ENCODE measurements at regions not wholly inside any gene's neighbourhood (a gene's known extent, or its start where the extent isn't known, plus 50 kb on each side); places are given as distances from the start of the nearest gene placed in this dataset.

DNA sequence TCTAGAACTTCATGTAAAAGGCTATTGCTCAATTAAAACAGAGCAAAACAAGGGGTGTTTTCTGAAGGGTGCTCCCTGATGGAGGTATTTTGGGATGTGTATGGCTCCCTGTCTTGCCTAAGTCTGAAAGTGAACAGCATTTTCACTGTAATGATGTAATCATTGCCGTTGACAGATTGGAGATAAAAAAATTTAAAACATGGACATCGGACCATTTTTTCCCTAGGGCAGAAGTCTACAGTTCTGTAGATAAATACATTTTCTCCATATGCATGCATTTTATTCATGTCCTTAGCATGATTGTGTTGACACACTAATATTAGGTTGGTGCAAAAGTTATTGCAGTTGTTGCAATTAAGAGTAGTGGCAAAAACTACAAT, 85.1 kb upstream of the ATXN1 start:
- H3K79me2 ChIP-seq (ENCODE audit: insufficient read depth, low read length) = no peaks in the 10 kb centered on the region
- H3K9ac ChIP-seq (ENCODE audit: low read depth, low read length) = no peak overlapping the region
- ATAC-seq (ENCODE audit: insufficient read depth, low read depth) = no peak

DNA sequence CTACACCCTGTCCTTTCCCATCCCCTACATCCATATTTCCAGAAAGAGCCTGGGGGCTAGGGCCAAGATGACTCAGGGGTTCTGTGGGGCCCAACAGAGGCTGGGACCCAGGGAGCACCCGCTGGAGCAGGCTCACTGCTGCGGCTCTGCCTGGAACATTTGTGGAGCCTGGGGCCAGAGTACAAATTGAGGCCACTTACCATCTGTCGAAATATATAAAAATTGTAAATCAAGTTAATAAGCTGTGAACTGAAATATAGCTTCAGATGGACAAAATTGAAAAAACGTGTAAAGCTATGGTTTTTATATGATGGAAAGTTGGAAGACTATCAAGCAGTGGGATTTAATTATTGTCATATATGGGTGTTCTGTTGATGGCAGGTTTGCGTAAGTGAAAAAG, 82.9 kb upstream of the ATXN1 start:
- Histone ChIP-seq H3K9ac (ENCODE audit: low read depth, low read length) (no peak overlapping the region), H3K4me1 (ENCODE audit: insufficient read depth, low read length) (no peaks in the 10 kb centered on the region), H3K9me3 (ENCODE audit: insufficient read depth, low read length, severe bottlenecking) (no peaks in the 10 kb centered on the region), H2AFZ (ENCODE audit: low read depth, low read length) (no peak overlapping the region), H3K36me3 (ENCODE audit: insufficient read depth, low read length) (no peaks in the 10 kb centered on the region), H3K4me3 (ENCODE audit: low read depth in 1 of 2, low read length in 2 of 2) (no peak overlapping the region), H4K20me1 (ENCODE audit: insufficient read depth, low read length) (no peaks in the 10 kb centered on the region), H3K4me2 (ENCODE audit: insufficient read depth, low read length) (no peak overlapping the region), H3K79me2 (ENCODE audit: insufficient read depth, low read length) (no peaks in the 10 kb centered on the region), H3K27me3 (ENCODE audit: insufficient read depth, low read length, poor library complexity) (no peaks in the 10 kb centered on the region), H3K27ac (ENCODE audit: low read length) (no peak overlapping the region)
- no peak for DNase-seq
- ATAC-seq (ENCODE audit: insufficient read depth, low read depth) = no peak
- TF ChIP-seq, protein P1, sequence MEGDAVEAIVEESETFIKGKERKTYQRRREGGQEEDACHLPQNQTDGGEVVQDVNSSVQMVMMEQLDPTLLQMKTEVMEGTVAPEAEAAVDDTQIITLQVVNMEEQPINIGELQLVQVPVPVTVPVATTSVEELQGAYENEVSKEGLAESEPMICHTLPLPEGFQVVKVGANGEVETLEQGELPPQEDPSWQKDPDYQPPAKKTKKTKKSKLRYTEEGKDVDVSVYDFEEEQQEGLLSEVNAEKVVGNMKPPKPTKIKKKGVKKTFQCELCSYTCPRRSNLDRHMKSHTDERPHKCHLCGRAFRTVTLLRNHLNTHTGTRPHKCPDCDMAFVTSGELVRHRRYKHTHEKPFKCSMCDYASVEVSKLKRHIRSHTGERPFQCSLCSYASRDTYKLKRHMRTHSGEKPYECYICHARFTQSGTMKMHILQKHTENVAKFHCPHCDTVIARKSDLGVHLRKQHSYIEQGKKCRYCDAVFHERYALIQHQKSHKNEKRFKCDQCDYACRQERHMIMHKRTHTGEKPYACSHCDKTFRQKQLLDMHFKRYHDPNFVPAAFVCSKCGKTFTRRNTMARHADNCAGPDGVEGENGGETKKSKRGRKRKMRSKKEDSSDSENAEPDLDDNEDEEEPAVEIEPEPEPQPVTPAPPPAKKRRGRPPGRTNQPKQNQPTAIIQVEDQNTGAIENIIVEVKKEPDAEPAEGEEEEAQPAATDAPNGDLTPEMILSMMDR (IDR thresholded peaks at IDR 0.05; ENCODE audit: borderline replicate concordance, extremely low read depth, low read length, poor library complexity, severe bottlenecking) = no peak
- TF ChIP-seq EZH2 (IDR thresholded peaks at IDR 0.05; ENCODE audit: borderline replicate concordance, low read depth, low read length, severe bottlenecking) = no peak

More for the DNA sequence above, 85.1 kb upstream of the ATXN1 start:
- no peak overlapping the region for H3K27ac ChIP-seq (ENCODE audit: low read length)
- no peaks in the 10 kb centered on the region for H3K9me3 ChIP-seq (ENCODE audit: insufficient read depth, low read length, severe bottlenecking)
- no peaks in the 10 kb centered on the region for H3K4me1 ChIP-seq (ENCODE audit: insufficient read depth, low read length)
- H3K4me3 ChIP-seq (ENCODE audit: low read depth in 1 of 2, low read length in 2 of 2) = no peak overlapping the region
- H3K4me2 ChIP-seq (ENCODE audit: insufficient read depth, low read length) = no peak overlapping the region
- no peaks in the 10 kb centered on the region for H3K36me3 ChIP-seq (ENCODE audit: insufficient read depth, low read length)
- no peaks in the 10 kb centered on the region for H4K20me1 ChIP-seq (ENCODE audit: insufficient read depth, low read length)
- no peak for DNase-seq
- H2AFZ ChIP-seq (ENCODE audit: low read depth, low read length) = no peak overlapping the region
- peaks cover 5% of the 10 kb centered on the region for H3K27me3 ChIP-seq (ENCODE audit: insufficient read depth, low read length, poor library complexity)
- TF ChIP-seq, protein P1 (IDR thresholded peaks at IDR 0.05; ENCODE audit: borderline replicate concordance, extremely low read depth, low read length, poor library complexity, severe bottlenecking) = no peak
- TF ChIP-seq EZH2 (IDR thresholded peaks at IDR 0.05; ENCODE audit: borderline replicate concordance, low read depth, low read length, severe bottlenecking) = no peak

DNA sequence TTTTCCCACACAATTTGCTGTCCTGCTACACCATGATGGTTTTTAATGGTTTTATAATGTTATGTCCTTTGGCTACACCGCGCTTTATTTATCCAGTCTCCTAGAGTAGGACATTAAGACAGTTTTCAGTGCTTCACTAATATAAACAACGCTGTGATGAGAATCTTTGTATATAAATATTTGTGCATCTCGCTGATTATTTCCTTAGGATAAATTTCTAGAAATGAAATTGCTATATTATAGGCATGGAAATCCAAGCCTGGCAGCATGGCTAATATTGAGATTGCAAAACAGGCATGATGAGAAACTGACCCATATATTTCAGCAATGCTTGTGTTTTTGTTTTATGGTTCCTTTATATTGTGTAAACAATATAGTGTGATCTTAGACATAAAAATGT, 81.4 kb upstream of the ATXN1 start:
- no peak overlapping the region for H2AFZ ChIP-seq (ENCODE audit: low read depth, low read length)
- no peak overlapping the region for H3K4me2 ChIP-seq (ENCODE audit: insufficient read depth, low read length)
- H3K27ac ChIP-seq (ENCODE audit: low read length) = no peak overlapping the region
- no peak overlapping the region for H3K4me3 ChIP-seq (ENCODE audit: low read depth in 1 of 2, low read length in 2 of 2)
- H3K9me3 ChIP-seq (ENCODE audit: insufficient read depth, low read length, severe bottlenecking) = no peaks in the 10 kb centered on the region
- TF ChIP-seq EZH2 (IDR thresholded peaks at IDR 0.05; ENCODE audit: borderline replicate concordance, low read depth, low read length, severe bottlenecking) = no peak
- TF ChIP-seq, protein P1 (IDR thresholded peaks at IDR 0.05; ENCODE audit: borderline replicate concordance, extremely low read depth, low read length, poor library complexity, severe bottlenecking) = no peak
- H3K4me1 ChIP-seq (ENCODE audit: insufficient read depth, low read length) = no peaks in the 10 kb centered on the region
- DNase-seq (no peak), ATAC-seq (ENCODE audit: insufficient read depth, low read depth) (no peak)
- no peaks in the 10 kb centered on the region for H3K79me2 ChIP-seq (ENCODE audit: insufficient read depth, low read length)
- H4K20me1 ChIP-seq (ENCODE audit: insufficient read depth, low read length) = no peaks in the 10 kb centered on the region
- no peak overlapping the region for H3K9ac ChIP-seq (ENCODE audit: low read depth, low read length)
- H3K36me3 ChIP-seq (ENCODE audit: insufficient read depth, low read length) = no peaks in the 10 kb centered on the region
- no peaks in the 10 kb centered on the region for H3K27me3 ChIP-seq (ENCODE audit: insufficient read depth, low read length, poor library complexity)

GRCh38 chr6:16841241-16841640, 80.0 kb upstream of the ATXN1 start:
- H3K4me2 ChIP-seq (ENCODE audit: insufficient read depth, low read length) = no peak overlapping the region

More at GRCh38 chr6:16841241-16841640, 80.0 kb upstream of the ATXN1 start:
- Histone ChIP-seq H3K27ac (ENCODE audit: low read length) (no peak overlapping the region), H3K36me3 (ENCODE audit: insufficient read depth, low read length) (no peaks in the 10 kb centered on the region), H3K4me3 (ENCODE audit: low read depth in 1 of 2, low read length in 2 of 2) (no peak overlapping the region), H2AFZ (ENCODE audit: low read depth, low read length) (no peak overlapping the region), H3K27me3 (ENCODE audit: insufficient read depth, low read length, poor library complexity) (no peaks in the 10 kb centered on the region), H3K79me2 (ENCODE audit: insufficient read depth, low read length) (no peaks in the 10 kb centered on the region), H3K9me3 (ENCODE audit: insufficient read depth, low read length, severe bottlenecking) (no peaks in the 10 kb centered on the region), H4K20me1 (ENCODE audit: insufficient read depth, low read length) (no peaks in the 10 kb centered on the region), H3K9ac (ENCODE audit: low read depth, low read length) (no peak overlapping the region), H3K4me1 (ENCODE audit: insufficient read depth, low read length) (no peaks in the 10 kb centered on the region)
- ATAC-seq (ENCODE audit: insufficient read depth, low read depth) = no peak
- TF ChIP-seq, protein P1 (IDR thresholded peaks at IDR 0.05; ENCODE audit: borderline replicate concordance, extremely low read depth, low read length, poor library complexity, severe bottlenecking) = no peak
- TF ChIP-seq EZH2 (IDR thresholded peaks at IDR 0.05; ENCODE audit: borderline replicate concordance, low read depth, low read length, severe bottlenecking) = no peak
- DNase-seq = no peak
